HCT116 (cell line): ENCODE measurements at regions not wholly inside any gene's neighbourhood (a gene's known extent, or its start where the extent isn't known, plus 50 kb on each side); places are given as distances from the start of the nearest gene placed in this dataset.

Source experiments
- CTCF ChIP-seq, 3 experiments: fragments of 200-600 bp in 1 of 3; sonication (generic) in 1 of 3; IDR thresholded peaks in 2 of 3; conservative IDR thresholded peaks in 1 of 3; 2 replicates each; pipeline ENCODE4 v1.5.1; 2012 to 2017; ENCODE audit warnings: low read depth in 2 of 3, low read length in 2 of 3, antibody characterized with exemption in 1 of 3, borderline replicate concordance in 1 of 3, control low read depth in 1 of 3, mild to moderate bottlenecking in 1 of 3, mixed read lengths in 1 of 3, mixed run types in 1 of 3, moderate library complexity in 1 of 3; ENCODE audit not compliant: insufficient read depth in 1 of 3
- RAD21 ChIP-seq: IDR thresholded peaks from 2 replicates; pipeline ENCODE4 v1.6.1; 2012; ENCODE audit warnings: low read depth, mild to moderate bottlenecking

DNA sequence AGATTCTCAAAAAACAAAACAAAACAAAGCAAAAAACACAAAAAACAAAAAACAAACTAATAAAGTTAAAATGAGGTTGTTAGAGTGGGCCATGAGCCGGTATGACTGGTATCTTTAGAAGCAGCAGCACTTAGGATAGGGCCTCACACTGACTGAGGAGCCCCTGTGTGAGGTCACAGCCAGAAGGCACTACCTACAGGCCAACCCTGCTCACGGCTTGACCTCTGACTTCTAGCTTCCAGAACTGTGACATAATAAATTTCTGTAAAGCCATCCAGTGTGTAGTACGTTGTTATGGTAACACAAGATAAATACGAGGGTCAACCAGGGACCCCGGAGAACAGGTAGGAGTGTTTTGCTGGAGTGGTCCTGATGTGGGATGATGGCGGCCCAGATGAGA lies 629.6 kb downstream of the VRK1 start:
- 0 out of 6 replicates have a peak, but pooled peaks of 2 of the 3 experiments have one; percentile 5 to 11 for TF ChIP-seq CTCF (IDR thresholded peaks at IDR 0.05 in 2 of 3, conservative IDR thresholded peaks at IDR 0.05 in 1 of 3; ENCODE audit: borderline replicate concordance in 1 of 3, insufficient read depth in 1 of 3, low read depth in 2 of 3, low read length in 2 of 3)
- peak; percentile 33; the same call in 1 of the 2 replicates for TF ChIP-seq RAD21
